HepG2 (cell line): ENCODE measurements at regions not wholly inside any gene's neighbourhood (a gene's known extent, or its start where the extent isn't known, plus 50 kb on each side); places are given as distances from the start of the nearest gene placed in this dataset.

Experiments used
- ATAC-seq: fragments of 200-7000 bp; cut with Tn5 transposase; 3 replicates; pipeline ENCODE4 v1.9.1; 2020; ENCODE audit warnings: mild to moderate bottlenecking, moderate library complexity
- BruUV-seq: library from RNA; stranded (reverse); fragments of 400-500 nt; replicated peaks from 2 replicates; lab custom pipeline; 2021; lab: Mats Ljungman, UMichigan
- CTCF ChIA-PET: fragments of 300-600 bp; formaldehyde crosslinking; extraction: SDS; loops from one replicate; lab custom pipeline; 2021; ENCODE audit warnings: low total read pairs, inconsistent platforms, low intra/inter-chr PET ratio; lab: Yijun Ruan, JAX
- POLR2A ChIA-PET: fragments of 350-600 bp; sonication (Branson Sonifier 250); formaldehyde crosslinking; loops from one replicate; lab custom pipeline; 2020; ENCODE audit warnings: antibody characterized with exemption, inconsistent platforms; lab: Yijun Ruan, JAX
- DNase-seq: peaks from one replicate; pipeline ENCODE4 v3.0.0-alpha.2; 2015; ENCODE audit warnings: low spot score
- FAIRE-seq: peaks from 3 replicates; lab custom pipeline; 2011; peaks lifted over from hg19 to GRCh38; lab: Jason Lieb, UNC
- H2AFZ ChIP-seq: one replicate; pipeline ENCODE4 v1.6.1; 2011; ENCODE audit warnings: low read length, inconsistent platforms
- H3K27ac ChIP-seq: fragments of 300-600 bp; 3 replicates; pipeline ENCODE4 v1.8.0; 2011; ENCODE audit warnings: mixed run types, mild to moderate bottlenecking, mixed read lengths, low read length, inconsistent platforms; ENCODE audit not compliant: insufficient read depth; ENCODE audit errors: extremely low read length
- H3K27me3 ChIP-seq, 2 experiments: fragments of 200-600 bp in 1 of 2; 2 replicates in 1 of 2; 3 replicates in 1 of 2; pipeline versions ENCODE4 v1.6.0 to v1.8.0; 2011; ENCODE audit warnings: low read length in 2 of 2, mild to moderate bottlenecking in 2 of 2, moderate library complexity in 2 of 2, inconsistent platforms in 1 of 2; ENCODE audit not compliant: insufficient read depth in 2 of 2, control insufficient read depth in 1 of 2
- H3K36me3 ChIP-seq, 2 experiments: fragments of 200-600 bp in 1 of 2; replicated peaks in 1 of 2; 2 replicates in 1 of 2; 3 replicates in 1 of 2; pipeline versions ENCODE4 v1.5.1 to v1.8.0; 2011; ENCODE audit warnings: low read length in 2 of 2, inconsistent platforms in 1 of 2; ENCODE audit not compliant: insufficient read depth in 2 of 2, control insufficient read depth in 1 of 2
- H3K4me1 ChIP-seq: 2 replicates; pipeline ENCODE4 v1.5.1; 2012; ENCODE audit warnings: low read length, inconsistent platforms; ENCODE audit not compliant: insufficient read depth
- H3K4me2 ChIP-seq: 2 replicates; pipeline ENCODE4 v1.6.0; 2011; ENCODE audit warnings: low read depth, low read length, inconsistent platforms
- H3K4me3 ChIP-seq, 3 experiments: fragments of 200-600 bp in 1 of 3; sonication (generic), shearing (Covaris generic) in 1 of 3; replicated peaks in 1 of 3; 2 replicates each; pipeline ENCODE4 v1.5.1; 2011 to 2016; ENCODE audit warnings: low read length in 3 of 3, inconsistent platforms in 2 of 3, low read depth in 2 of 3, mild to moderate bottlenecking in 2 of 3, control low read depth in 1 of 3, mixed read lengths in 1 of 3; ENCODE audit not compliant: insufficient read depth in 1 of 3
- H3K79me2 ChIP-seq: one replicate; pipeline ENCODE4 v1.6.1; 2011; ENCODE audit warnings: low read length, inconsistent platforms; ENCODE audit not compliant: insufficient read depth
- H3K9ac ChIP-seq: 2 replicates; pipeline ENCODE4 v1.6.0; 2011; ENCODE audit warnings: mild to moderate bottlenecking, low read depth, low read length, inconsistent platforms; ENCODE audit not compliant: insufficient read depth
- H3K9me3 ChIP-seq: 2 replicates; pipeline ENCODE4 v1.5.1; 2012; ENCODE audit warnings: mild to moderate bottlenecking, low read length
- H4K20me1 ChIP-seq: 2 replicates; pipeline ENCODE4 v1.6.0; 2011; ENCODE audit warnings: inconsistent platforms, mild to moderate bottlenecking, low read length, moderate library complexity; ENCODE audit not compliant: insufficient read depth
- CCDC6 ChIP-seq: sonication (generic); formaldehyde crosslinking; IDR thresholded peaks from 2 replicates; pipeline ENCODE4 v1.8.1; 2022; ENCODE audit warnings: mild to moderate bottlenecking, missing genetic modification reagents, moderate library complexity
- FOXK2 ChIP-seq: fragments of 450-650 bp; IDR thresholded peaks from 2 replicates; pipeline ENCODE4 v1.6.1; 2016
- MED1 ChIP-seq: sonication (generic); formaldehyde crosslinking; IDR thresholded peaks from 2 replicates; pipeline ENCODE4 v1.4.0; 2020; ENCODE audit warnings: missing genetic modification reagents
- MTA3 ChIP-seq: sonication (generic); formaldehyde crosslinking; IDR thresholded peaks from 2 replicates; pipeline ENCODE4 v1.4.0; 2020; ENCODE audit warnings: missing genetic modification reagents
- PITX1 ChIP-seq: sonication (generic); formaldehyde crosslinking; IDR thresholded peaks from 2 replicates; pipeline ENCODE4 v1.5.1; 2020; ENCODE audit warnings: mild to moderate bottlenecking, missing genetic modification reagents
- POLR2AphosphoS5 ChIP-seq: IDR thresholded peaks from 2 replicates; pipeline ENCODE4 v1.6.1; 2012; ENCODE audit warnings: low read depth, low read length
- SMARCC2 ChIP-seq: fragments of 450-650 bp; IDR thresholded peaks from 2 replicates; pipeline ENCODE4 v1.6.1; 2017; ENCODE audit warnings: antibody characterized with exemption, mild to moderate bottlenecking
- TBX2 ChIP-seq: sonication (generic); formaldehyde crosslinking; IDR thresholded peaks from 2 replicates; pipeline ENCODE4 v1.5.0; 2020; ENCODE audit warnings: missing genetic modification reagents, mild to moderate bottlenecking, borderline replicate concordance
- TMF1 ChIP-seq: sonication (generic); formaldehyde crosslinking; IDR thresholded peaks from 2 replicates; pipeline ENCODE4 v1.8.1; 2022; ENCODE audit warnings: low read depth, missing genetic modification reagents
- ZBTB39 ChIP-seq: sonication (generic); formaldehyde crosslinking; IDR thresholded peaks from 2 replicates; pipeline ENCODE4 v1.5.0; 2020; ENCODE audit warnings: missing genetic modification reagents
- ZNF441 ChIP-seq: sonication (generic); formaldehyde crosslinking; IDR thresholded peaks from 2 replicates; pipeline ENCODE4 v1.7.0; 2021; ENCODE audit warnings: missing genetic modification reagents, borderline replicate concordance
- ZNF761 ChIP-seq: sonication (generic); formaldehyde crosslinking; conservative IDR thresholded peaks from 2 replicates; pipeline ENCODE4 v1.4.0; 2020; ENCODE audit warnings: mild to moderate bottlenecking, missing genetic modification reagents
- WGBS: methylation state at CpG from one replicate; pipeline ENCODE4 v1.1.6; 2017; ENCODE audit warnings: low lambda C conversion rate; 5-methylcytosine and 5-hydroxymethylcytosine counted together
- in situ Hi-C: cut with HindIII; loops from 2 replicates; pipeline ENCODE4 v1.10.0; 2017; ENCODE audit warnings: low pct_unique_long_range_greater_than_20kb; ENCODE audit not compliant: extremely low pct_ligation_motif_present
- intact Hi-C: fragments of 100-400 bp; cut with micrococcal nuclease; formaldehyde crosslinking; loops from one replicate; pipeline ENCODE4 v1.10.0; 2022; ENCODE audit not compliant: unreplicated experiment

GRCh38 chr10:117924820-117925219, 121.9 kb downstream of the RAB11FIP2 start:
- no peaks in the 10 kb centered on the region for H4K20me1 ChIP-seq
- 39% methylated on average over 8 of the region's 8 CpGs for WGBS
- ChIA-PET POLR2A (no interaction called here), CTCF (no interaction called here)
- no peaks in the 10 kb centered on the region for H3K9me3 ChIP-seq
- no peaks in the 10 kb centered on the region for H3K36me3 ChIP-seq
- H3K4me1 ChIP-seq, result no peaks in the 10 kb centered on the region
- ATAC-seq (no peak), FAIRE-seq (no peak), DNase-seq (no peak)
- no peaks in the 10 kb centered on the region; a peak in 2 of 5 replicates for H3K27me3 ChIP-seq
- BruUV-seq, result no TSS peak
- H3K79me2 ChIP-seq, result no peaks in the 10 kb centered on the region
- no peak overlapping the region for H3K9ac ChIP-seq
- no peak overlapping the region for H3K27ac ChIP-seq
- no peak overlapping the region for H3K4me3 ChIP-seq
- intact Hi-C loops (no loop called here), in situ Hi-C loops (no loop called here)
- no peak overlapping the region for H2AFZ ChIP-seq
- no peak overlapping the region for H3K4me2 ChIP-seq
- TF ChIP-seq FOXK2 (peak; percentile 33; the same call in 1 of the 2 replicates), SMARCC2 (no peak)

- Histone ChIP-seq H3K4me1 (no peaks in the 10 kb centered on the region), H3K27ac (no peak overlapping the region), H3K4me3 (no peak overlapping the region), H3K4me2 (no peak overlapping the region), H3K36me3 (no peaks in the 10 kb centered on the region), H3K27me3 (no peaks in the 10 kb centered on the region; a peak in 2 of 5 replicates), H3K9me3 (no peaks in the 10 kb centered on the region), H3K9ac (no peak overlapping the region), H4K20me1 (no peaks in the 10 kb centered on the region), H3K79me2 (no peaks in the 10 kb centered on the region), H2AFZ (no peak overlapping the region)
- 55% methylated on average over 5 of the region's 6 CpGs for WGBS
- no peak for TF ChIP-seq CCDC6 (CRISPR knock-in tag)
- ATAC-seq (no peak), FAIRE-seq (no peak), DNase-seq (no peak)
- in situ Hi-C loops, result no loop called here
- CTCF ChIA-PET, result no interaction called here
- intact Hi-C loops, result no loop called here
- BruUV-seq, result no TSS peak
- POLR2A ChIA-PET, result no interaction called here
These were observed 121.4 kb downstream of the RAB11FIP2 start for GRCh38 chr10:117925369-117925768.

GRCh38 chr10:117926491-117926890, 120.2 kb downstream of the RAB11FIP2 start:
- Histone ChIP-seq H3K36me3 (no peaks in the 10 kb centered on the region), H3K9me3 (no peaks in the 10 kb centered on the region), H3K4me1 (no peaks in the 10 kb centered on the region), H3K79me2 (no peaks in the 10 kb centered on the region), H3K9ac (no peak overlapping the region), H3K27ac (no peak overlapping the region), H3K27me3 (no peaks in the 10 kb centered on the region; a peak in 1 of 5 replicates), H3K4me3 (no peak overlapping the region), H3K4me2 (no peak overlapping the region), H4K20me1 (no peaks in the 10 kb centered on the region), H2AFZ (no peak overlapping the region)
- POLR2A ChIA-PET, result no interaction called here
- FAIRE-seq (no peak), DNase-seq (no peak), ATAC-seq (no peak)
- 11% methylated on average over 2 of the region's 2 CpGs for WGBS
- intact Hi-C loops (no loop called here), in situ Hi-C loops (no loop called here)
- no TSS peak for BruUV-seq
- CTCF ChIA-PET, result no interaction called here
- no peak for TF ChIP-seq POLR2AphosphoS5
- TF ChIP-seq TBX2 (CRISPR knock-in tag), result no peak
- TF ChIP-seq TMF1 (CRISPR knock-in tag), result no peak
- no peak for TF ChIP-seq MTA3
- TF ChIP-seq ZNF441, result no peak
- TF ChIP-seq MED1 (CRISPR knock-in tag), result no peak
- no peak for TF ChIP-seq ZNF761 (CRISPR knock-in tag)
- TF ChIP-seq PITX1 (CRISPR knock-in tag), result no peak
- TF ChIP-seq ZBTB39 (CRISPR knock-in tag), result no peak
